PFSK-1 (cell line): ENCODE measurements at regions not wholly inside any gene's neighbourhood (a gene's known extent, or its start where the extent isn't known, plus 50 kb on each side); places are given as distances from the start of the nearest gene placed in this dataset.

ENCODE experiments used
- FOXP2 ChIP-seq: optimal IDR thresholded peaks from 2 replicates; pipeline ENCODE3; 2011; ENCODE audit warnings: borderline replicate concordance, control low read depth, inconsistent platforms; ENCODE audit not compliant: insufficient read depth; ENCODE audit errors: extremely low read length, extremely low read depth
- POLR2AphosphoS5 ChIP-seq: IDR thresholded peaks from 2 replicates; pipeline ENCODE4 v1.6.1; 2012; ENCODE audit warnings: low read depth, mild to moderate bottlenecking, control low read depth, low read length, moderate library complexity
- REST ChIP-seq, 2 experiments: IDR thresholded peaks; 2 replicates each; pipeline versions ENCODE4 v1.6.1 to v1.8.0; 2011 to 2012; ENCODE audit warnings: low read depth in 2 of 2, low read length in 2 of 2, control low read depth in 1 of 2, inconsistent platforms in 1 of 2, mild to moderate bottlenecking in 1 of 2, moderate library complexity in 1 of 2; ENCODE audit not compliant: insufficient read depth in 1 of 2
- SIN3A ChIP-seq: IDR thresholded peaks from 2 replicates; pipeline ENCODE4 v1.6.1; 2012; ENCODE audit warnings: mild to moderate bottlenecking, low read length, moderate library complexity, borderline replicate concordance; ENCODE audit not compliant: insufficient read depth
- TAF1 ChIP-seq: IDR thresholded peaks from 2 replicates; pipeline ENCODE4 v1.6.1; 2012; ENCODE audit warnings: low read length, control low read depth, borderline replicate concordance; ENCODE audit not compliant: insufficient read depth

GRCh38 chr13:90551253-90551652 lies 796.2 kb upstream of the MIR17HG start:
- no peak for TF ChIP-seq POLR2AphosphoS5
- TF ChIP-seq REST (IDR thresholded peaks at IDR 0.05; ENCODE audit: insufficient read depth in 1 of 2, low read depth in 2 of 2, low read length in 2 of 2), result no peak
- no peak for TF ChIP-seq SIN3A
- no peak for TF ChIP-seq FOXP2

- TF ChIP-seq REST (IDR thresholded peaks at IDR 0.05; ENCODE audit: insufficient read depth in 1 of 2, low read depth in 2 of 2, low read length in 2 of 2) (no peak), POLR2AphosphoS5 (no peak), SIN3A (no peak), TAF1 (no peak), FOXP2 (no peak)
Measured at GRCh38 chr13:90552702-90553101, 794.8 kb upstream of the MIR17HG start.

- TF ChIP-seq SIN3A, result no peak
- no peak for TF ChIP-seq REST (IDR thresholded peaks at IDR 0.05; ENCODE audit: insufficient read depth in 1 of 2, low read depth in 2 of 2, low read length in 2 of 2)
- no peak for TF ChIP-seq POLR2AphosphoS5
- no peak for TF ChIP-seq TAF1
- no peak for TF ChIP-seq FOXP2
Measured at GRCh38 chr13:90553159-90553558, 794.3 kb upstream of the MIR17HG start.

- no peak for TF ChIP-seq TAF1
- TF ChIP-seq POLR2AphosphoS5, result no peak
- no peak for TF ChIP-seq FOXP2
- no peak for TF ChIP-seq REST (IDR thresholded peaks at IDR 0.05; ENCODE audit: insufficient read depth in 1 of 2, low read depth in 2 of 2, low read length in 2 of 2)
- no peak for TF ChIP-seq SIN3A
Measured at GRCh38 chr13:90557626-90558025, 789.9 kb upstream of the MIR17HG start.

- TF ChIP-seq POLR2AphosphoS5, result no peak
- TF ChIP-seq FOXP2, result no peak
- no peak for TF ChIP-seq REST (IDR thresholded peaks at IDR 0.05; ENCODE audit: insufficient read depth in 1 of 2, low read depth in 2 of 2, low read length in 2 of 2)
- no peak for TF ChIP-seq SIN3A
- no peak for TF ChIP-seq TAF1
Measured at GRCh38 chr13:90562443-90562842, 785.0 kb upstream of the MIR17HG start.
